GM06990 (cell line): ENCODE measurements at regions not wholly inside any gene's neighbourhood (a gene's known extent, or its start where the extent isn't known, plus 50 kb on each side); places are given as distances from the start of the nearest gene placed in this dataset.
"Not testable (repeated sequence)": the region's sequence is repeated elsewhere in the genome, so short reads cannot be mapped to it uniquely, and the experiment has no call there.

Source experiments
- DNase-seq: peaks from one replicate; pipeline ENCODE4 v3.0.0-alpha.2; 2011; ENCODE audit not compliant: insufficient read length; ENCODE audit errors: extremely low read depth
- H3K27me3 ChIP-seq: replicated peaks from 2 replicates; pipeline ENCODE4 v1.6.0; 2011; ENCODE audit warnings: low read length; ENCODE audit not compliant: control insufficient read depth, insufficient read depth
- H3K36me3 ChIP-seq: 2 replicates; pipeline ENCODE4 v1.5.1; 2011; ENCODE audit warnings: low read length; ENCODE audit not compliant: control insufficient read depth, insufficient read depth
- H3K4me3 ChIP-seq: replicated peaks from 2 replicates; pipeline ENCODE4 v1.5.1; 2011; ENCODE audit warnings: low read depth, mild to moderate bottlenecking, control low read depth, low read length
- CTCF ChIP-seq: IDR thresholded peaks from 2 replicates; pipeline ENCODE4 v1.5.1; 2011; ENCODE audit warnings: low read length, control low read depth, mild to moderate bottlenecking, inconsistent platforms; ENCODE audit not compliant: insufficient read depth, poor library complexity, severe bottlenecking

- no peak for DNase-seq
- Histone ChIP-seq H3K36me3 (no peaks in the 10 kb centered on the region), H3K4me3 (no peak overlapping the region), H3K27me3 (no peaks in the 10 kb centered on the region)
- TF ChIP-seq CTCF: no peak
Measured at GRCh38 chr14:105918496-105919262, 392.3 kb downstream of the TMEM121 start.

GRCh38 chr14:105919458-105920150 is 393.2 kb downstream of the TMEM121 start:
- TF ChIP-seq CTCF: no peak

GRCh38 chr14:105920151-105920700 is 393.8 kb downstream of the TMEM121 start:
- DNase-seq, H3K4me3 ChIP-seq, H3K36me3 ChIP-seq, H3K27me3 ChIP-seq: not testable (repeated sequence)

More at GRCh38 chr14:105919458-105920150, 393.2 kb downstream of the TMEM121 start:
- no peak overlapping the region for H3K4me3 ChIP-seq
- no peak for DNase-seq
- no peaks in the 10 kb centered on the region for H3K27me3 ChIP-seq
- H3K36me3 ChIP-seq: no peaks in the 10 kb centered on the region

DNA sequence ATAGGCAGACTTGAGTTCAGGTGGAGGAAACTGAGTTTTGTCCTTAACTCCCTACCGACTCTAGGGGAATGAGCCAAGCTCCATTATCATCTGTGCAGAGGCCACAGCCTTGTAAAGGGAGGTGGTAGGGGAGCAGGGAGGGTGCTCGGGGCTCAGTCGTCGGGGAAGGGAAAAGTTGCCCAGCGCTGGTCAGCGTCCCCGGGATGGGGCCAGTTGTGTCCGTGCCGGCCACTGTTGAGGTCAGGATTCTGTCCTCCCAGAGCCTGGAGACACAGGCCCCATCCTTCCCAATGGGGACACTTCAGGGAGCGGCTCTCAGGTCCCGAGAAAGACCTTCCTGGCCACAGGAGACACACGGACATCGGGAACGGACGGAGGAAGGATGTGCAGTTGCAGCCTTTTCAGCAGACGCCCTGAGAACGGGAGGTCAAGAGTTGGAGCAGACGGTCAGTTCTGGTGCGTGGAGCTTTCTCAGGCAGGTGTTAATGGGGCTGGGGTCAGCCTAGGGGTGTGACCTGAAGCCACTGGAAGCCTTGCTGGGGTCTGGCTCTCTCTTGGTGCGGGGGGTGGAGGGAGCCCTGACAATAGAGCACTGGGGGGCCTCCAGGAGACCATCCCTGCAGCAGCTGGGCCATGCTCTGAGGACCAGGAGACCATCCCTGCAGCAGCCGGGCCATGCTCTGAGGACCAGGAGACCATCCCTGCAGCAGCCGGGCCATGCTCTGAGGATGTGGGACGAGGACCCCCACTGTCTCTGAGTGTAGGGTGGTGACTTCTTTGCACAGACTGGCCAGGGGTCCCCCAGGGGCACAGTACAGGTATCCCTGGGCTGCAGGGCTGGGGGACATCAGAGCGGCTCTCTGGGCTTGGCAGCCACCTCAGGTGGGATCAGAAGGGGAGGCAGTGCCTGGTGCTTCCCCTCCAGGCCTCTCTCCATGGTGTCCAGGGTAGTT is 394.7 kb downstream of the TMEM121 start:
- not testable (repeated sequence) for H3K27me3 ChIP-seq, DNase-seq, H3K4me3 ChIP-seq, H3K36me3 ChIP-seq

GRCh38 chr14:105921781-105922180 is 395.4 kb downstream of the TMEM121 start:
- H3K4me3 ChIP-seq, H3K27me3 ChIP-seq, DNase-seq, H3K36me3 ChIP-seq: not testable (repeated sequence)

- not testable (repeated sequence) for H3K27me3 ChIP-seq, H3K4me3 ChIP-seq, H3K36me3 ChIP-seq, DNase-seq
Measured at GRCh38 chr14:105923520-105924191, 397.3 kb downstream of the TMEM121 start.

DNA sequence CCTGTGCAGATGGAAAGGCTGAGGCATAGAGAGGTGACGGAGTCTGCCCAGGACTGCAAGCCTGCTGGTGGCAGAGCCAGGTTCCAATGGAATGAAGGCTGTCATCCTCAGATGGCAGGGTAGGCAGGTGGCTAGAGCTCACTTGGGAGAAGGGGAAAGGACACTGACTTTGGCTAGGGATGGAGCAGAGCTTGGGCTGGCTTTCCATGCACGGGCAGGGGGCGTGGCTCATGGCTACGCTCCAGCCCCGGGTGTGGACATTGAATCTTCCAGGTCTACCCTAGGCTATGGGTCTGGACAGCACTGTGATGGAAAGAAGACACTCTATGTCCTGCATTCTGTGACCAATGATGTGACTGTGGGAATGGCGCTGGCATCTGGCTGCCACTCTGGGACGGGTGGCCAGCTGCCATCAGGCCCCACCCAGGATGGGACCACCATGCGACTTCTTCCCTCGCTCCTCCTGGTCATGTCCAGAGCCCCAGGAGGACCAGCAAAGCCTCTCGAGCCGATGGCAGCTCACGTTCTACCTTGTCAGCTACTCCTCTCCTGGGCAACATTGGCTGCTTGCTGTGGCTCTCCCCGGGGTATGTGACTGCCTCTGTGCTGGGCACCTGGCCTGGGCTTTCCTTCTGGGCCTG is 398.7 kb downstream of the TMEM121 start:
- no peak overlapping the region for H3K4me3 ChIP-seq
- no peaks in the 10 kb centered on the region; the same call in 1 of the 2 replicates for H3K36me3 ChIP-seq
- DNase-seq: no peak
- no peak for TF ChIP-seq CTCF
- H3K27me3 ChIP-seq: no peaks in the 10 kb centered on the region
